ENCODE measurements at regions not wholly inside any gene's neighbourhood (a gene's known extent, or its start where the extent isn't known, plus 50 kb on each side); places are given as distances from the start of the nearest gene placed in this dataset.
"Not testable (repeated sequence)": the region's sequence is repeated elsewhere in the genome, so short reads cannot be mapped to it uniquely, and the experiment has no call there.

DNA sequence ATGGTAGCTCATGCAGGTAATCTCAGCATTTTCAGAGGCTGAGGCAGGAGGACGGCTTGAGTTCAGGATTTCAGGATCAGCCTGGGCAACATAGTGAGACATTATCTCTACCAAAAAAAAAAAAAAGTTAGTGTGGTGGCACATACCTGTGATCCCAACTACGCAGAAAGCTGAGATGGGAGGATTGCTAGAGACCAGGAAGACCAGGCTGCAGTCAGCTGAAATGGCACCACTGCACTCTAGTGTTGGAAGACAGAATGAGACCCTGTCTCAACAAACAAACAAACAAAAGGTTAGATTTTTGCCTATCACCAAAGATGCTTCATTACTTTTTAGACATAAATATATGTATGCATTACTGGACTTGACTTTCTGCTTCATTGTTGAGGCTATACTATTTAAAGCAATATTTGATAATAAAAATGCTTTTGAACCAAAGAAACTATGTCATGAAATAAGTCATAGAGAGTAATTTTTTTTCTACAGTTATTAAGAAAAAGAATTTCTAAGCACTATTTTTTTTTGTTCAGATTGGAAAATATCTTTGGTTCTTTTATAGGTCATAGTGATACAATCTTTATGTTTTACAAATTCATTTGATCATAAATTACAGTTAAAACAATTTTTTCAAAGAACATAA is 1180.1 kb upstream of the ATXN8OS start:
- DNase-seq: no peak

GRCh38 chr13:68923995-68924394 is 1183.6 kb upstream of the ATXN8OS start:
- DNase-seq: no peak

- no peak for DNase-seq
Observed at GRCh38 chr13:68908879-68909278, 1198.7 kb upstream of the ATXN8OS start.

DNA sequence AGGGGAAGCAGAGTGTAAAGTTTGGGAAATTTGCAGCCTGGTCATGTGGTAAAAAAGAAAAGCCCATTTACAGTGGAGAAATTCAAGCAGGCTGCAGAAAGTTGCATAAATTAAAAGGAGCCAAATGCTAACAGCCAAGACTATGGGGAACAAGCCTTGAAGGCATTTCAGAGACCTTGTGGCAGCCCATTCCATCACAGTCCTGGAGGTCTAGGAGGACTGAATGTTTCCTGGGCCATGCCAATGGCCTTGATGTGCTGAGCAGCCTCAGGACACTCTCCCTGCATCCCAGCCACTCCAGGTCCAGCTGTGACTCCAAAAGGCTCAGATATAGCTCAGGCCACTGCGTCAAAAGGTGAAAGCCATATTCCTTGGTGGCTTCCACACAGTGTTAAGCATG is 1202.4 kb upstream of the ATXN8OS start:
- DNase-seq: no peak

DNA sequence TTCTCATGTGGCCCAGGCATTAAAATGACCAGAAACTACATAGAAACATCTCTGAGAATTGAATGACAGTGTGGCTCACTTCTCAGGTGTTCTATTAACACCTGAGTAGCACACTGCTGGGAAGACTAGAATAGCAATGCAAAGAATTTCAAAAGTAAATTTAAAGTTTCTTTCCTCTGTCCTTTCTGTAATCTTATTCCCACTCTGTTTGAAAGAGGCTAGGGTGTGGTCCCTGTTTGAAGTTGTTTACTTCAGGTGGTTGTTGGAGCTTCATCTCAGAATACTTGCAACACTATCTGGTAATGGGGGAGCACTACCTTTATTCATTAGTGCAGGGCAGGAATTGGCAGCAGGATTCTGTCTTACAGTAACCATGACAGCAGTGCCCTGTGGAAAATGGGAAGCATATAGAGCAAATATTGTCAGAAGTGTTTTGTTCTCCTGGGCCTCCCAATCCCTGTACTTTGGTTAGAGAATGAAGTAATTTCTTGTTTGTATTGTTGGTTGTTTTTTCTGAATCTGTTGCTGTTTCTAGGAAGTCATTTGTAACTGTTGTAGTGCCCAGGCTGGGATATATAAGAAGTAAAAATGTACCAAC is 1210.2 kb upstream of the ATXN8OS start:
- no peak for DNase-seq

GRCh38 chr13:68895696-68896095 is 1211.9 kb upstream of the ATXN8OS start:
- no peak for DNase-seq

- not testable (repeated sequence) for DNase-seq
Observed at GRCh38 chr13:68893721-68894120, 1213.9 kb upstream of the ATXN8OS start.

GRCh38 chr13:68892596-68892995 is 1215.0 kb upstream of the ATXN8OS start:
- DNase-seq: not testable (repeated sequence)

- DNase-seq: not testable (repeated sequence)
Observed at GRCh38 chr13:68890101-68890500, 1217.5 kb upstream of the ATXN8OS start.

DNA sequence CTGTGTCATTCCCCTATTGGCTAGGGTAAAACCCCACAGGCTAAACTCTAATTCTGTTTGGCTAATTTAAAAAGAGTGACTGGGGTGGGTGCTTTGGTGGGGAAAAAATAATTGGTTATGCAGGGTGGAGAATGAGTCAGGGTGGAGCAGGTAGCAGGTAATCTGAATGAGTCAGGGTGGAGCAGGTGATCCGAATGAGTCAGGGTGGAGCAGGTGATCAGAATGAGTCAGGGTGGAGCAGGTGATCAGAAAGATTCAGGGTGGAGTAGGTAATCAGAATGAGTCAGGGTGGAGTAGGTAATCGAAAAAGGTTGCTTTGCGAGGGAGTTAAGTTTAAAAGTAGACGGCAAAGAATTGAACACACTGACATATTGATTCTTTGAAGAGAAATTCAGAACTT is 1218.8 kb upstream of the ATXN8OS start:
- DNase-seq: no peak

DNA sequence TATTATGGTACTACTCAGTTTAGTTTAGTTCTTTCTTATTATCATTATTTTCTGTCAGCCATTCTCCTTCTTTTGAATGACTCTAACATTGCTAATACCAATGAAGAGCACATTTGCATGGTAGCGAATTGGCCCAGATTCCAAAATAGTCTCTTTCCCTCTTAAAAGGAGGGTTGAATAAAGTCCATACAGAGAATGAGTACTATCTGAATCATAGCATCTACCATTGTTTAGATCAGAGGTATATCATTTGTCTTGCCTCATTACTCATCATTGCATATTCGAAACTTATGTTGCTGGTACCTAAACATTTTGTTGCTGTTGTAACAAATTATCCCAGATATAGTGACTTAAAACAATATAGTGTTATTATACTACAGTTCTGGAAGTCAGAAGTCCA is 1235.3 kb upstream of the ATXN8OS start:
- DNase-seq: no peak

- no peak for DNase-seq
Observed at GRCh38 chr13:68851026-68851425, 1256.6 kb upstream of the ATXN8OS start.

DNA sequence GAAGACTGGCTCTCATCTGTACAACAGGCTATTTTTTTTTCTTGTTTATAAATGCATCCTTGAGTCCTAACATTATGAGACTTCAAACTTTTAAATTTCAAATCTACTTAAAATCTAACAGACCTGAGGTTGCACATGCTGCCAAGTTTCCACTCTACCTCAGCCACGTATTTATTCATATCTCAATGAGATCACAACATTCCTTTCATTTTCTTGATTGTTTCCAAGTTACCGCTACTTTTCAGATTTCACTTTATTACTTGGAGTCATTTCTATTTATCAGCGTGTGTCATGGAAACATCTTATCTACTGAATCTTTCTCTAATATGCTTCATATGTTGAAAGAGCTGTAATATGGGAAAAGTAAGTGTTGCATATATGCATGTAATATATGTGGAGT is 1257.5 kb upstream of the ATXN8OS start:
- no peak for DNase-seq

GRCh38 chr13:68846663-68847062 is 1261.0 kb upstream of the ATXN8OS start:
- DNase-seq: no peak

DNA sequence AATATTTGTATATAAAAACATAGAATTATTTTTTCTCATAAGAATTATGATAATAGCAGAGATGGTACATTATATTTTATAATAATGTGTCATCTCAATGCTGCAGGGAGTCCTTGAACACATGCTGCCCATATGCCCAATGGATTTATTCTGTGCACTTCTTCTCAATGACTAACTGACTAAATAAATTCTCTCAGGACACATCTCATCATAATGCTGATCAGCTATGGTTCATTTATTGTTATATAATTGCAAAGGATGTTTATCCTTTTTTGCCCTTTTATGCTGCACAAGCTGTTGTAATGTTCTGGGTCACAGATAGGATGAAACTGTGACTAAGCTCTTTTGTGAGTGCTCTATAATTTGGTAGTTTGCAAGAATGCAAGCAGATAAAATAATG is 1273.3 kb upstream of the ATXN8OS start:
- DNase-seq: no peak

DNA sequence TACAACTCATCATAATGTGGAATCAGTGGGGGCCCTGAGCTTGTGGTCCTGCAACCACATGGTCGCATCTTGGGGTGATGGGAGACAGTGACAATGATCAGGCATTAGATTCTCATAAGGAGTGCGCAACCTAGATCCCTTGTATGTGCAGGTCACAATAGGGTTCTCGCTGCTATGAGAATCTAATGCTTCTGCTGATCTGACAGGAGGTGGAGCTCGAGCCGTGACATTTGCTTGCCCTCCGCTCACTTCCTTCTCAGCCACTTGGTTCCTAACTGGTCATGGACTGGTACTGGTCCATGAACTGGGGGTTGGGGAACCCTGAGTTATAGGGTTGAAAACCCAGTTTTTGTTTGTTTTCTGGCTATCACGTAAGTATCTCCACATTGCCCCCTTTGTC is 1290.9 kb upstream of the ATXN8OS start:
- no peak for DNase-seq

DNA sequence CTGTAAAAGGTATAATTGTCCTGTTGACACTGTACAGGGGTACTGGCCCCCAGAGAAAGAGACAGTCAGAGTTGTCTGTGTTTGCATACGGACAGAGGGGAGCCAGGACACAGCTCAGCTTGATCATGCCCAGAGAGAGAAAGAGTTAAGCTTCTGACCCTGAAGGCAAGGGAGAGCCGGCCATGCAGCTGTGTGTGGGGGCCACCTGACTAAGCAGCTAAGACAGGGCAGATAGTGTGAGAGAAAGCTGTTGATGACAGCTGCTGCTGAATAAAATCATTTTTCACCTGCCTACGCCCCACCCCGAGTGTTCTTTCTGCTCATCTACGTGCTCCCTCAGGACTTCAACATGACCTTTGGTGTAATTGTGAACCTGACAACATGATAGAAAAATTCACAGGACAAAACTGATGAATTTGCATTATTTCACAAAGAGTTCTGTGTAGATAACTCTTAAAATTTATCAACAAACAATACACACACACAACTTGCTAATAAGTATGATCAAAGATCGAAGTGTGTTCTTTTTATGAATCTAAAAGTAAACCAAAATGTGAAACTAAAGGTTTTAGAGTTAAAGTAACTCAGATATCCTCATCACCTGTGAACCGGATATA is 1294.3 kb upstream of the ATXN8OS start:
- DNase-seq: no peak

DNA sequence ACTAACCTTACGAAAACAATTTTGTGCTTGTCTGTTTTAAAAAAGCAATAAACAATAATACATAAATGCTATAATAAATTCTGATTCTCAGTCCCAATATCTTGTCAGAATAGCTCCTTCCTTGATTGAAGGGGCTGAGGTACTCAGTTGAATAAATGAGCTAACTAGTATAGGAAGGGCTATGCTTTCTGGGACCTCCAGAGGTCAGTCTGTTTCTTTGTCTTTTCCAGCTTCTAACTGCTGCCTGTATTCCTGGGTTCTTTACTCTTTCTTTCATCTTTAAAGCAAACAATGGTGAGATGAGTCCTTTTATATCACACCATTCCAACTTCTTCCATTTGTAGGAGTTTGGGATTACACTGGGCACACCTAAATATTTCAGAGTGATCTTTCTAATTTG is 1297.0 kb upstream of the ATXN8OS start:
- DNase-seq: no peak

GRCh38 chr13:68808456-68808855 is 1299.2 kb upstream of the ATXN8OS start:
- DNase-seq: no peak

- no peak for DNase-seq
Observed at GRCh38 chr13:68806125-68806524, 1301.5 kb upstream of the ATXN8OS start.

DNA sequence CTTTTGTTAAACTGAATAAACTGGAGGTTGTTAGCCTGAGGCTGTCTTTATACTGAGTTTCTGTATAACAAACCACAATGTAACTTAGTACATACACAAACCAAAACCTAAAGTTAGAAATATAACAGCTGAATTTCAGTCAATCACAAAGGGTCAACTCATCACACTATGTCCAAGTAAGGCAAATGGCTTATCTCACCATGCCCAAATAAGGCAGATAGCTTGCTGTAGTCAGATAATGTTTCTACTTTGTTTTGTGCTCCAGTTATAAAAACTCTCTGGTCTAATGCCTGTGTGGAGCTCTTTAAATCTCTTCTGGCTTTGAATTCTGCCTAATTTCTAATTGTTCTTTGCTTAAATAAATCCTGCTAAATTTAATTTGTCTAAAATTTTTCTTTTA is 1323.4 kb upstream of the ATXN8OS start:
- no peak for DNase-seq

DNA sequence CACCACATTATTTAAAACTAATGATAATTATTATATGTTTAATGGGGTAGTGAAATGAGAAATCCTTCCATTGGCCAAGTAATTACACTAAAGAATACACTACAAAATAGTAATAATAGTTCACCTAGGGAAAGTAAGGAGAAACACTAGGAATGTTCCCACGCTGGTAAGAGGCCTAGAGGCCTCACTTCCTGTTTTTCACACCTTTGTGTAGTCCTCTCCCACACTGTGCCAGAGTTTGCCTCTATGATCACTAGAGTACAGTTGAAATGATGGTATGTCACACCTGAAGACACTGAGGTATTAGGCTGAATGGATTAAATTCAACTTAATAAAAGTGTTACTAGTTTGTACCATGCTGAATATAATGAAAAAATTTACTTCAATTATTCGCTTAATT is 1348.0 kb upstream of the ATXN8OS start:
- DNase-seq: no peak

GRCh38 chr13:68749796-68750195 is 1357.8 kb upstream of the ATXN8OS start:
- DNase-seq: no peak

DNA sequence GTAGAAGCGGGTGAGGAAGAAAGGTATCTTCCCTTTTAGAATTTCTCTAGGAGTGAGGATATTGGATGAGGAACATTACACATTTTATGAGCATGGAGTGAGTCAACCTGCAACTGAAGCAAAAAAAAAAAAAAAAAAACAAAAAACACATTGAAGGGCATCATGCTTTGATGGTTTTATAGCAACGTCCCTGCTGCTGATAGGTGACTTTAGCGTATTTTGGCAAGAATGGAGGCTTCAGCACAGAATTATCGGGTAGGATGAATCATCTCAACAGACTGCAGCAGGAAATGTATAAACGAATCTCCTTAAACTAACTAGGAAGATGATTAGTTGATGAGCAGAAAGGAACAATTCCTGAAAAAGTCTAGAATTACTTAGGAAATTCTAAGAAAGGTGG is 1359.6 kb upstream of the ATXN8OS start:
- no peak for DNase-seq

- no peak for DNase-seq
Observed at GRCh38 chr13:68745502-68745901, 1362.1 kb upstream of the ATXN8OS start.

Data from CD4-positive, alpha-beta T cell treated with Interferon alpha-2 for 1 hour (primary cell).